ENCODE measurements at regions not wholly inside any gene's neighbourhood (a gene's known extent, or its start where the extent isn't known, plus 50 kb on each side); places are given as distances from the start of the nearest gene placed in this dataset.

DNA sequence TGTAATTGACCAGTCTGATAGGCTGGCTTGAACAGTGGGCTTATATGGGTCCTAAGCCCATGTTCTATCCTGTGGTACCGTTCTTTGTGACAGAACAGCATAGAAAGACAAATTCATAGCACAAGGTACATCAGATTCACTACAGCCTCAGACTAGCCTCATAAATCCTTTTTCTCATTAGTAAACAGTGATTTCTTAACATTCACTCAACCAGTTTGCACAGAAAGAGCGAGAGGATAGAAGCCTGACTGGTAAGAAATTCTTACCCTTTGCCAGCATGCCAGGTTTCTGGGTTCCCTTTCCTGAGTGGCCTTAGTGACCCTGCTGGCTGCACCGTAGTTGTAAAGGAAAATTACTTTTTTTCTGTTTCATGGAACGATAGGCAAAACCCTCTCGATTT lies 412.1 kb downstream of the SH2D4B start:
- no peaks in the 10 kb centered on the region for H4K20me1 ChIP-seq (ENCODE audit: insufficient read depth, low read length)
- TF ChIP-seq KDM3A (CRISPR knock-in tag; IDR thresholded peaks at IDR 0.05; ENCODE audit: low read depth) (no peak), TFDP2 (CRISPR knock-in tag; IDR thresholded peaks at IDR 0.05) (no peak), KAT2B (IDR thresholded peaks at IDR 0.05; ENCODE audit: borderline replicate concordance, low read depth, low read length) (no peak), ASH2L (IDR thresholded peaks at IDR 0.05; ENCODE audit: insufficient read length, low read depth, low read length) (no peak), KLF12 (CRISPR knock-in tag; IDR thresholded peaks at IDR 0.05; ENCODE audit: borderline replicate concordance) (no peak), ZNF775 (CRISPR knock-in tag; IDR thresholded peaks at IDR 0.05; ENCODE audit: borderline replicate concordance) (no peak), ZSCAN20 (CRISPR knock-in tag; IDR thresholded peaks at IDR 0.05; ENCODE audit: borderline replicate concordance) (no peak), ZNF431 (CRISPR knock-in tag; IDR thresholded peaks at IDR 0.05; ENCODE audit: borderline replicate concordance, low read depth) (no peak), ZNF567 (CRISPR knock-in tag; IDR thresholded peaks at IDR 0.05; ENCODE audit: borderline replicate concordance) (no peak), ZBTB4 (CRISPR knock-in tag; IDR thresholded peaks at IDR 0.05; ENCODE audit: borderline replicate concordance) (no peak), KDM5B (CRISPR knock-in tag; IDR thresholded peaks at IDR 0.05; ENCODE audit: borderline replicate concordance) (no peak), PRDM10 (CRISPR knock-in tag; IDR thresholded peaks at IDR 0.05; ENCODE audit: low read depth) (no peak), ZNF605 (CRISPR knock-in tag; IDR thresholded peaks at IDR 0.05) (no peak)
- ATAC-seq, result no peak
- FAIRE-seq, result no peak
- no peaks in the 10 kb centered on the region for H3K9me3 ChIP-seq (ENCODE audit: low read length)
- H3K4me3 ChIP-seq (replicated peaks in 1 of 3; ENCODE audit: insufficient read depth in 1 of 3, low read depth in 2 of 3, low read length in 3 of 3), result no peak overlapping the region
- H3K27me3 ChIP-seq (ENCODE audit: control insufficient read depth in 1 of 2, insufficient read depth in 2 of 2, low read length in 2 of 2), result no peaks in the 10 kb centered on the region
- ChIA-PET CTCF (ENCODE audit: low intra/inter-chr PET ratio, low total read pairs) (no interaction called here), POLR2A (no interaction called here)
- no peaks in the 10 kb centered on the region for H3K4me1 ChIP-seq (ENCODE audit: insufficient read depth, low read length)
- no peak overlapping the region for H2AFZ ChIP-seq (ENCODE audit: low read length)
- no peak for DNase-seq (ENCODE audit: low spot score)
- no peak overlapping the region for H3K4me2 ChIP-seq (ENCODE audit: low read depth, low read length)
- no peak overlapping the region for H3K9ac ChIP-seq (ENCODE audit: insufficient read depth, low read depth, low read length)
- no peaks in the 10 kb centered on the region for H3K79me2 ChIP-seq (ENCODE audit: insufficient read depth, low read length)
- H3K27ac ChIP-seq (ENCODE audit: extremely low read length, insufficient read depth, low read length), result no peak overlapping the region
- 4% methylated on average over 5 of the region's 5 CpGs for WGBS (ENCODE audit: low lambda C conversion rate)
- intact Hi-C loops (cut with micrococcal nuclease; ENCODE audit: unreplicated experiment), result no loop called here
- in situ Hi-C loops (cut with HindIII; ENCODE audit: extremely low pct_ligation_motif_present, low pct_unique_long_range_greater_than_20kb), result no loop called here
- BruUV-seq (replicated peaks), result no TSS peak
- no peaks in the 10 kb centered on the region for H3K36me3 ChIP-seq (replicated peaks in 1 of 2; ENCODE audit: control insufficient read depth in 1 of 2, insufficient read depth in 2 of 2, low read length in 2 of 2)

Measured in HepG2 (cell line).